Heart right ventricle (tissue), 16 donors: ENCODE measurements at regions not wholly inside any gene's neighbourhood (a gene's known extent, or its start where the extent isn't known, plus 50 kb on each side); places are given as distances from the start of the nearest gene placed in this dataset.

Source experiments
- ATAC-seq, 8 donors: fragments of 200-7000 bp; cut with Tn5 transposase; one replicate each; pipeline ENCODE4 v1.9.1; 2020; ENCODE audit warnings: mild to moderate bottlenecking in 8 of 8, moderate library complexity in 8 of 8, moderate number of reproducible peaks in 1 of 8
- DNase-seq, 2 donors: peaks; one replicate each; pipeline ENCODE4 v3.0.0-alpha.2; 2020
- H3K27ac ChIP-seq, 10 donors: fragments of 200-600 bp; sonication (generic) in 2 of 10; one replicate each; pipeline versions ENCODE4 v1.5.0 to v1.8.0; 2020 to 2022; ENCODE audit warnings: mild to moderate bottlenecking in 3 of 10
- H3K27me3 ChIP-seq, 7 donors: fragments of 200-600 bp; one replicate each; pipeline ENCODE4 v1.8.0; 2021 to 2022; ENCODE audit warnings: mild to moderate bottlenecking in 2 of 7
- H3K36me3 ChIP-seq, 9 donors: fragments of 200-600 bp; sonication (generic) in 1 of 9; one replicate each; pipeline versions ENCODE4 v1.5.0 to v1.8.0; 2020 to 2022; ENCODE audit warnings: mild to moderate bottlenecking in 2 of 9
- H3K4me1 ChIP-seq, 9 donors: fragments of 200-600 bp; sonication (generic) in 1 of 9; one replicate each; pipeline versions ENCODE4 v1.5.0 to v1.8.0; 2020 to 2022; ENCODE audit warnings: mild to moderate bottlenecking in 4 of 9
- H3K4me3 ChIP-seq, 10 donors: fragments of 200-600 bp; sonication (generic) in 2 of 10; one replicate each; pipeline versions ENCODE4 v1.5.0 to v1.8.0; 2020 to 2022; ENCODE audit warnings: mild to moderate bottlenecking in 7 of 10, moderate library complexity in 2 of 10
- H3K9me3 ChIP-seq, 11 donors: fragments of 200-600 bp in 10 of 11; sonication (generic) in 2 of 11; one replicate each; pipeline versions ENCODE4 v1.5.0 to v1.8.0; 2013 to 2022; ENCODE audit warnings: mild to moderate bottlenecking in 2 of 11, control low read depth in 1 of 11, moderate library complexity in 1 of 11
- WGBS, 2 donors: extraction: QIAGEN DNeasy Blood & Tissue Kit; methylation state at CpG; one replicate each; pipeline ENCODE4 v1.1.7; 2013; ENCODE audit warnings: inconsistent platforms in 1 of 2; 5-methylcytosine and 5-hydroxymethylcytosine counted together
- intact Hi-C, 10 donors: fragments of 100-400 bp; cut with DNase I; formaldehyde crosslinking; loops; one replicate each; pipeline versions ENCODE4 v1.11.1 to v1.14.2; 2022
- TF ChIP-seq, protein P1 (sequence below), 9 donors: fragments of 200-600 bp; sonication (generic) in 2 of 9; IDR thresholded peaks; one replicate each; pipeline versions ENCODE4 v1.5.0 to v1.8.0; 2021 to 2022; ENCODE audit warnings: antibody characterized with exemption in 9 of 9, mild to moderate bottlenecking in 5 of 9, moderate library complexity in 1 of 9
- donor health status: Arrhythmogenic right ventricular cardiomyopathy.
- donor health status: ischemic (EF 13 %, LVEDD 7.1; RV severe dilation, severe dysfunction).
- donor health status: healthy with polysubstance abuse.
- donor health status: DM: no; HTN: yes; CAD: no.
- donor health status: DM: no; HTN: no; CAD: no.
- donor health status: ischemic (EF 25% LVEDD 6.9; RV normal size, moderate dysfunction).
- donor health status: ischemic (EF 25% LVEDD 5.7; RV mildly dilated, moderate dysfunction).
- donor health status: healthy.
- donor health status: DM: yes; HTN: yes; CAD: no.
- donor health status: Ischemic cardiomyopathy.
- donor health status: ischemic (EF 35%, LVEDD 5.7; RV mildly dilated, moderate dysfunction).
- donor health status: nonischemic (EF 11% LVEDD 7.7; RV severe dilation, severe dysfunction).
- donor health status: DM: yes; HTN: yes; CAD: no.
- donor health status: PGD.
- donor health status: ischemic (EF 29% LVEDD 5.4; RV normal size, mild dysfunction).
- donor health status: nonischemic (EF 23%, LVEDD 6.1; RV moderate dilation, normal function).

DNA sequence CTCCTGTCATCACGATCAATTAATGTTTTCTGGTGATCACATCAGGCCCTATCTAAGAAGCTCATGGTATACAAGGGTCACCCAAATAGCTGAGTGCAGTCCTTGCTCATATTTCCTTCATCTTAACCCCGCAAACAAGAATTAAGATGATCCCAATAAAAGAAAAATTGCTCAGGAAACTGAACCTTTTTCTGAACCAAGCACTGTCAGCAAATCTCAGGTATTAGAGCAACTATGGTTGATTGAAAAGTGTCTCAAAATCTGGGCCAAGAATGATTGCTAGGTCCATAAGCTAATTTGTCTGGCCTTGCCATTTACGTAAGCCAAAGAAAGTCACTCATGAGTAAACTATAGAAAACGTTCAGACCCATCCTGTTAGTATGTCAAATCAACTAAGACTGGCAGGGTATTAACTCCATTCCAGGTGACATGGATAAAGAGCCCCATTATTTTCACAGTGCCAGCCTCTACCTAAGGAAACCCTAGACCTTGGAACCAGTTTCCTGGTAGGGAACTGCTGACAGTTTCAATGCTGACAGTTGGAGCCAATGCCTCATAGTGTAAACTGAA is 209.3 kb downstream of the DEPDC1B start:
- ATAC-seq (no peak), DNase-seq (no peak)
- TF ChIP-seq, protein P1, sequence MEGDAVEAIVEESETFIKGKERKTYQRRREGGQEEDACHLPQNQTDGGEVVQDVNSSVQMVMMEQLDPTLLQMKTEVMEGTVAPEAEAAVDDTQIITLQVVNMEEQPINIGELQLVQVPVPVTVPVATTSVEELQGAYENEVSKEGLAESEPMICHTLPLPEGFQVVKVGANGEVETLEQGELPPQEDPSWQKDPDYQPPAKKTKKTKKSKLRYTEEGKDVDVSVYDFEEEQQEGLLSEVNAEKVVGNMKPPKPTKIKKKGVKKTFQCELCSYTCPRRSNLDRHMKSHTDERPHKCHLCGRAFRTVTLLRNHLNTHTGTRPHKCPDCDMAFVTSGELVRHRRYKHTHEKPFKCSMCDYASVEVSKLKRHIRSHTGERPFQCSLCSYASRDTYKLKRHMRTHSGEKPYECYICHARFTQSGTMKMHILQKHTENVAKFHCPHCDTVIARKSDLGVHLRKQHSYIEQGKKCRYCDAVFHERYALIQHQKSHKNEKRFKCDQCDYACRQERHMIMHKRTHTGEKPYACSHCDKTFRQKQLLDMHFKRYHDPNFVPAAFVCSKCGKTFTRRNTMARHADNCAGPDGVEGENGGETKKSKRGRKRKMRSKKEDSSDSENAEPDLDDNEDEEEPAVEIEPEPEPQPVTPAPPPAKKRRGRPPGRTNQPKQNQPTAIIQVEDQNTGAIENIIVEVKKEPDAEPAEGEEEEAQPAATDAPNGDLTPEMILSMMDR (IDR thresholded peaks at IDR 0.05), result no peak
- 88 to 91% methylated on average over 4 of the region's 4 CpGs for WGBS, 2 donors
- Histone ChIP-seq H3K9me3 (peaks cover 0 to 4% (median 0%) of the 10 kb centered on the region in 11 donors), H3K27me3 (no peaks in the 10 kb centered on the region), H3K4me1 (no peaks in the 10 kb centered on the region), H3K4me3 (no peak overlapping the region), H3K27ac (no peak overlapping the region), H3K36me3 (no peaks in the 10 kb centered on the region)
- intact Hi-C loops, result no loop called here

DNA sequence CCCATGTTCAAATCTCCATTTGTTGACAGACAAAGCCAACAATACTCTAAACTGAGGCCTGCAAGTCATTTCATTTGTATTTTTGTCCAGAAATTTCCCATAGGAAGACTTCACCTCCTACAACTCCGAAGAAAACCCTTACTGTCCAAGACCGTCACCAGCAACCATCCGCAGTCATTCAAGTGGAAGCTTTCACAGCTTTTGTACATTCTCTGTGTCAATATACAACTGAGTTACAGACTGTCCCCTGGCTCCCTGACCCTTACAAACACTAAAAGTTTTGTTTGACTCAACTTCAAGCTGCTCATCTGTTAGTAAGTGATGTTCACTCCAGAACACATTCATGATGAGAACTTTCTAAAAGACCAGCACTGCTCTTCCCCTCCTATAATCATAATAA is 210.1 kb downstream of the DEPDC1B start:
- intact Hi-C loops, result no loop called here
- TF ChIP-seq, protein P1 (IDR thresholded peaks at IDR 0.05), result no peak
- 93 to 94% methylated on average over 3 of the region's 3 CpGs for WGBS, 2 donors
- no peak for DNase-seq
- peaks cover 0 to 4% (median 0%) of the 10 kb centered on the region in 11 donors for H3K9me3 ChIP-seq
- no peak overlapping the region for H3K27ac ChIP-seq
- no peaks in the 10 kb centered on the region for H3K27me3 ChIP-seq
- H3K36me3 ChIP-seq, result no peaks in the 10 kb centered on the region
- no peak for ATAC-seq
- no peak overlapping the region for H3K4me3 ChIP-seq
- H3K4me1 ChIP-seq, result no peaks in the 10 kb centered on the region

DNA sequence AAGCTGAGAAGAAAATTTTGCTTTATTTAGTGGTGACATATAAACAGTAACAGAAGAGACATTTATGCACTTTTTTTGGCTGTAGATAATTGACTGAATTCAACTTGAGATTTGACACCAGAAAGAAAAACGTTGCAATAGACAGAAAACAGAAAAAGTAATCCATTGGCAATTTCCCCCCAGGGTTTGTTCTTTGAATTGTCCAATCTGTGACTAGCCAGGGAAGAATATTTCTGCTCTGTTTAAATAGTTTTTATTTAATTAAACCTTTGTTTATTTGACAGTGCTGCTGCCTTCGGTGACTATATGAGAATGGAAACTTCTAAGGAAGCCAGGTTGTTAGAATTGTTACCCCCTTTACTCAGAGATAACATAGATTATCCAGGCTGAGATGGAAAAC is 210.6 kb downstream of the DEPDC1B start:
- no peak overlapping the region for H3K27ac ChIP-seq
- no peak for ATAC-seq
- WGBS, 2 donors, result 59 to 60% methylated on average over 2 of the region's 2 CpGs
- peaks cover 0 to 4% (median 0%) of the 10 kb centered on the region in 11 donors for H3K9me3 ChIP-seq
- intact Hi-C loops, result no loop called here
- no peaks in the 10 kb centered on the region for H3K27me3 ChIP-seq
- DNase-seq, result no peak
- H3K4me3 ChIP-seq, result no peak overlapping the region
- TF ChIP-seq, protein P1 (IDR thresholded peaks at IDR 0.05), result no peak
- no peaks in the 10 kb centered on the region for H3K4me1 ChIP-seq
- H3K36me3 ChIP-seq, result no peaks in the 10 kb centered on the region

DNA sequence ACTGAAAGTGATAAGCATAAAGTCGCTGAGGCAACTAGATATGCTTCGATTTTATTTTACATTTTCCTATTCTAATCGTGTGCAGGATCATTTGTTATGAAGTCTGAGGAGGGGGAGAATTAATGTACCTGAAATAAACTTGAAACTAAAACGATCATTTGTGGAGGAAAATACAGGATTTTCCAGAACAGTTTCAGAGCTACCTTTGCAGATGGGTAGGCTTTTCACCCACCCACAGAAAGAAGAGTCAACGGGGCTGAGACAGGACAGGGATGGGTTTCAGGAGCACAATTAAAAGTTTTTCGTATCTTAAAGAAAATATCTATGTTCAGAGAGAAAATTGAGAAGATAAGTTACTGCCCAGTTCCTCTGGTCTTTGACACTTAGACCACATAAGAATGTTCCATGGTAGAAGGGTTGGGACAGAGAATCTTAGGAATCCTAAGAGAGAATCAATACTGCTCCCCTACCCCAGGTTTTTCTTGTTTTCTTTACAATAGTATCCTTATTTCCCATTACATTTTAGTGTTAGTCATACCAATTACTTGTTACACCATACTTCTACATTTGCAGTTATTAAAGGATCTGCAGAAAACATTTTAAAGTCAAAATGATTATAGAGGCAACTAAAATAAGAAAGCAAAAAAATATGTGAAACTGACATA is 211.4 kb downstream of the DEPDC1B start:
- Histone ChIP-seq H3K27me3 (no peaks in the 10 kb centered on the region), H3K36me3 (no peaks in the 10 kb centered on the region), H3K9me3 (peaks cover 0 to 4% (median 0%) of the 10 kb centered on the region in 11 donors), H3K27ac (no peak overlapping the region), H3K4me3 (no peak overlapping the region), H3K4me1 (no peaks in the 10 kb centered on the region)
- 85 to 93% methylated on average over 6 of the region's 6 CpGs for WGBS, 2 donors
- intact Hi-C loops, result no loop called here
- TF ChIP-seq, protein P1 (IDR thresholded peaks at IDR 0.05), result no peak
- no peak for DNase-seq
- ATAC-seq, result no peak
